GM21423 (cell line): ENCODE measurements at regions not wholly inside any gene's neighbourhood (a gene's known extent, or its start where the extent isn't known, plus 50 kb on each side); places are given as distances from the start of the nearest gene placed in this dataset.

Experiments
- ATAC-seq: cut with Tn5 transposase; IDR thresholded peaks from one replicate; pipeline ENCODE4 v1.9.1; 2021; ENCODE audit warnings: mild to moderate bottlenecking, moderate library complexity; ENCODE audit not compliant: unreplicated experiment

GRCh38 chr4:127155116-127155515, 477.6 kb upstream of the INTU start:
- no peak for ATAC-seq

GRCh38 chr4:127155555-127155954, 477.2 kb upstream of the INTU start:
- ATAC-seq: no peak

- ATAC-seq: no peak
Observed at GRCh38 chr4:127162741-127163140, 470.0 kb upstream of the INTU start.

GRCh38 chr4:127165971-127166370, 466.8 kb upstream of the INTU start:
- no peak for ATAC-seq

DNA sequence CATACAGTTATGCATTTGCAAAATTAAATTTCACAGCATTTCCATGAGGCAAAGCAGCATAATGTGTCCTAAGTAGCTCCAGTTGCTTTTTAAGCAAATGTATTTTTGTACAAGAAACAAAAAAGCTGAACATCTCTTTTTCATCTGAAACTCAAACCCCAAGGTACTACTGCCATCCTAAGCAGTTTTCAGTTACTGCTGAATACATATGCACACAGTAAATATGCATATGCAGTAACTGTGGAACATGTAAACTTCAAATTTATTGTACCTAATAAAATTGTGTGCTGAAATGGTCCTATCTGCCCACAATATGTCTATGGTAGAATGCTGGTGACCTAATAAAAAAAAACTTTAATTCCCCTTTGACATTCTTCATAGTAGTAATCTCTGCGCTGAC, 458.6 kb upstream of the INTU start:
- ATAC-seq: no peak

DNA sequence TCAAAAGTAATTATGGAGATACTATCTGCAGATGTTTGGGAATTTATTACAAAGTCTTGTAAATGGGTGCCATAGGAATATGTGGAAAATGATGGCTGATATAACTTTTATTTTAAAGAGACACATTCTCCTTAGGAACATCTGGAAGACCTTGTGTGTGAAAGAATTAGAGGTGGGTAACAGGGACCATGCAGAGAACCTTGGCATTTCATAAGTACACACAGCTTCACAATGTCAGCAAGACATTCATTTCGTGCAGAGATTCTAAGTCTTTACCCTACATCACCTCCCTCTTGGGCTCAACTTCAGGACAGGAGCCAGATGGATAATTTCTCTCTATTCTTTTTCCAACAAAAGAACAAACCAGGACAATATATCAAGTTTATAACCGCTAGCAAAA, 458.1 kb upstream of the INTU start:
- ATAC-seq: no peak

DNA sequence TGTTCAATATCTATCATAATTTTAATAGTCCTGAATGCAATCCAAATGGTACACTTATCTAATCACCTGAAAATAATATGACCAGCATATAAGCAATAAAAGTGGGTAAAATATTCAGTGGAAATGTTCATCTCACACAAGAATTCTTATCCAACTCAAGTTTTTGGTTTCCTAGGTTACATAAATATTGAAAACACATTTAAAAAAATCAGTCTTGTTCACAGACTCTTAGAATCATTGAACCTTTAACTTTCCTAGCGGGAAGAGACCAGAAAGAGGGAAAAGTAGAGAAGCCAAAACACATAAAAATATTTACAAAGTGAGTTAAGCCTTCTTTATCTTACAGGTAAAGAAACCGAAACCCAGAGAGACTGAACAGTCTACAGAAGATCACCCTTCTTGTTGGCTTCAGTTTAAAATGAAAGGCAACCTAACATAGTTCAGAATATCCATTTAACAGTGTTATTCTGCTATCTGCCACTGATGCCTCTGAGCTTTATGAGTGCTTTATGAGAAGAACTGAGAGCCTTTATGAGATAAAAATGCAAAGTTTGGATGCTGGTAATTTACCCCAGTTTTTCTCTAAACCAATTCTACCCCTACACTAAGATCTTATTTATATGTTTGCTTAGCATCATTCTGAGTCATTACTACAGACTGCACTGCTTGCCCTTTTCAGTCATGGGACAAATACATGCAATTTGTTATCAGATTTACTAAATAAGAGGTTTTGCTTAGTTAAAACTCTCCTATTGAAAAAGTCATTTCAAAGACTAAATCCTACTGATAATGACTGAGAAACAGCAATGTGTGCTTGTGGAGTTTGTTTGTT, 453.3 kb upstream of the INTU start:
- no peak for ATAC-seq

DNA sequence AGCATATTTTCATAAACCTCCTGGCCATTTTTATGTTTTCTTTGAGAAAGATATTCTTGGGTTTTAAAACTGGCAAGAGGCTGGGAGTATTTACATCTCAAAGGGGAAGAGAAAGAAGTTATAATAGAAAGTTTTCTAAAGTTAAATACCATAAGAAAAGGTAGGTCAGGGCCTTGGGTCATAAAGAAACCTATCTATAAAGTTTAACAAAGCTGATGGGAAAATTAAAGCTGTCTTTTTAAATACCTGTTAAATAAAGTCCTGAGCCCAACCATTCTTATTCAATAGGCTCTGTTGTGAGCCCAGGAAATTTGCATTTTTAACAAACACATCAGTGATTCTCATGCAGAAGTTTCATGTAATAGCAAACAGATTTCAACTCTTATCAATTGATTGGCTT, 451.8 kb upstream of the INTU start:
- no peak for ATAC-seq

- ATAC-seq: no peak
Observed at GRCh38 chr4:127182687-127183086, 450.1 kb upstream of the INTU start.

DNA sequence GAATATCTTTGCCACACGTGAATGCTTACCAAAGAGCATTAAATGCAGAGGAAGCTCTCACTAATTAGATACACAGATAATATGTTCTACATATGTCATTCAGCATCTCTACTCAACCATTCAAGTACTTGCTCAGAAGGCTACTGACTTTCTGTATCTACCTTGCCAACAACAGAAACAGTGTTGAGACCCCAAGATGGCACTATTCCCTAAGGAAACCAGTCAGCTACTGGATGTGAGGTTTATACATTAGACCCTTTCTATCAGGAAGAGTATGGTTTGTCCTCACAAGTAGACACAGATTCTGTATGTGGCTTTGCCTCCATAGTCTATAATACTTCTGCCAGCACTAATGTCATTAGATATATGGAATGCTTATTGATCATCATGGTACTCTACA, 443.9 kb upstream of the INTU start:
- ATAC-seq: no peak

DNA sequence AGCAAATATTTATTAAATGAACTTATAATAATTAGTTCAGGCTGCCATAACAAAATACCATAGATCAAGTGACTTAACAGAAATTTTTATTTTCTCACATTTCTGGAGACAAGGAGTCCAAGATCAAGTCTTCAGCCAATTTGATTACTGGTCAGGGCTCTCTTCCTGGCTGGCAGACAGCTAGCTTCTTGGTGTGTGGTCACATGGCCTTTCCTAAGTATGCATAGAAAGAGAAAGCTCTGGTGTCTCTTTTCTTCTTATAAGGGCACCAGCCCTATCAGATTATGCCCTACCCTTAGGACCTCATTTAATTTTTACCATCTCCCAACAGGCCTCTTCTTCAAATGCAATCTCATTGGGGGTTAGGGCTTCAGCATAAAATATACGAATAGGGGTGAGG, 438.5 kb upstream of the INTU start:
- ATAC-seq: no peak

- no peak for ATAC-seq
Observed at GRCh38 chr4:127196655-127197352, 436.0 kb upstream of the INTU start.

DNA sequence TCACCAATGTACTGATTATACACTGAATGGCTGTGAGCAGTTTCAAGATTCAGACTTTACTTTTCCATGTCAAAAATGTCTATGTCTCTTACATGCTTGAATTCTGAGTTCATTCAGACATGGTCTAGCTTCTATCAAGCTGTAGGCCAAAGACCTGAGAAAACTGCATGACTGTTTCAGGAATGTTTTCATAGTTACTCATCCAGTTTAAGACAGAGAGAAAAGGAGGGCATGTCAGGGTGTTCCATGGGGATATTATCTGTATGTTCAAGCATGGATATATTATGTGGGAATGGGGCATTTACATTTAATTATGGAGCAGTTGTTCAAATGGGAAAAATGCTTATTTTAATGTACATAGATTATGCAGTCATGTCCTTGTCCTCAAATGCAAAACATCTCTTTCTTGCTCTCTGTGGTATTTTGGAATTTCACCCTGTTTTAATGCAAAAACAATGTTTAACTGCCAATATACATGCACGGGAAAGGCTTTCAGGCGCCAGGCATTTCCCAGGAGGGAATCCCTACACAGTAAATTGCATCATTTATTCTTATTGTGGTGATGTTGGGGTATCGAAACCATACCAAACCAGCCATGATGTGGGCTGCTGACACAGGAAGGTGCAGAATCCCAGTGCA, 429.1 kb upstream of the INTU start:
- no peak for ATAC-seq

GRCh38 chr4:127204322-127204721, 428.4 kb upstream of the INTU start:
- no peak for ATAC-seq

DNA sequence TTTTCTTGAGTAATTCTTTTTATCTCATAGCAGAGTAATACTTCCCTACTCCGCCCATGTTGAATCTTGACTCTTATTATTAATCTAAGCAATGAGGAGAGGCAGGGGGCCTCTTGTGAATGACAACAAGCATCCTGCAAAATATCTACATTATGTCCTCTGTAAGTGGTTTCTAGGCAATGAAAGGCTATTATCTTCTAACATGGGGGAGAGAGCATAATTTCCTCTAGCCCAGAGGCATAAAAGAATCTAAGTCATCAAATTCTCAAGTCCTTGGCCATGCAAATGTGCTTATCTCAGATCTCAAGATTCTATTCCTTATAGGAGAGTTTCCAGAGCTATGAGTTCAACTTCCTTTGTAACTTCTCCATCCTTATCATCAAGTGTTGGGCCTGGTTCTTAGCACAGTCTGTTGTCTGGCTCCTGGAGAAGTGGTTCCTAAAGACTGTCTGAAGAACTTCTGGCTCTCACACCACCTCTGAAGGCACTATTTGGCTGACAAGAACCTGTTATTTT, 423.1 kb upstream of the INTU start:
- ATAC-seq: no peak

DNA sequence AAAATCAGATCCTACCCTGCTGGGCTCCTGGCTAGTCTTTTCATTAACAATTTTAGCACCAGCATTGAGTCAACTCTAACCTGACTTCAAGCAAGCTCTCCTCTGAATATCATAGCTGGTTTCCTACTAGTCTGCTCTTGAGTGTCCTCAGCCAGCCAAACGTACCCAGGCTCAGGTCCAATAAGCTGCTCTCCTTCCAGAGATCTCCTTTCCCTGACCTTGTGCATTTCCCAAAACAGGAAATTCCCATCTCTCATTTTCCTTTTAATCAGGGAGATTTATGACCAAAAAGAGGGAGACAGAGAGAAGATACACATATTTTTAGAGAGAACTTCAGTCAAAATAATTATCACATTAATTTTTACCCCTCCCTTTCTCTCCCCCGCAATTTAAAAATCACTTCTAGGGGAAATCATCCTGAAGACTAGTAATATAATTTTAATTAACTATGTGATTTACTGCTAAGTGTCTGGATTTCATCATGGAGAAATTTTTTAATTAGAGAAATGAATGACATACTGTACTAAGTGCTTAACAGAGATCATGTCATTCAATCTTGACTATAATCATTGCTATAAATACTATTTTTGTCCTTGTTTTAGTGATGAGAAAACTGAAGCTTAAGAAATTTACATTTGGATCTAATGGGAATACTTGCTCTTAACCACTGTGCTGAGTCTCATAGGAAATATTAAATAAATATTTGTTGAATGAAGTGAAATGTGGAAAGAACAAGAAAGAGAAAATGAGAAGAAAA, 421.7 kb upstream of the INTU start:
- no peak for ATAC-seq

- ATAC-seq: no peak
Observed at GRCh38 chr4:127211650-127212560, 420.9 kb upstream of the INTU start.

GRCh38 chr4:127212701-127213100, 420.1 kb upstream of the INTU start:
- ATAC-seq: no peak

DNA sequence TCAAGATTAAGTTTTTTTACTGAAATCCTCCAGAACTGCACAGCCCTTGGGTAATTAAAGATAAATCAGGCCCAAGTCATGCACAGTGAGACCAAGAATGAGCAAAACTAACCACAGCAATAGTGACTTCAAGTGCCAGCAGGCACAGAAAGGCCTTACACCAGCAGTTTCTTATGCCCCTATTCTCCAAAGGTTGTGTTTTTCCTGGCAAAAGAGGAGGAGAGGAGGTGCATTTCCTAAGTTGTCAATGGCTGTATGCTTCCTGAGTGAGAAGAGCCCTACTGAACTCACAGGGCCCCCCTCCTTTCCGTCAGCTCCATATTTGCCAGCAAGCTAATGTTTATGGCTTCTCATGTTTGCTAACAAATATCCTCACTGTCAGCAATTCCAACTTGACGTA, 418.7 kb upstream of the INTU start:
- ATAC-seq: no peak

DNA sequence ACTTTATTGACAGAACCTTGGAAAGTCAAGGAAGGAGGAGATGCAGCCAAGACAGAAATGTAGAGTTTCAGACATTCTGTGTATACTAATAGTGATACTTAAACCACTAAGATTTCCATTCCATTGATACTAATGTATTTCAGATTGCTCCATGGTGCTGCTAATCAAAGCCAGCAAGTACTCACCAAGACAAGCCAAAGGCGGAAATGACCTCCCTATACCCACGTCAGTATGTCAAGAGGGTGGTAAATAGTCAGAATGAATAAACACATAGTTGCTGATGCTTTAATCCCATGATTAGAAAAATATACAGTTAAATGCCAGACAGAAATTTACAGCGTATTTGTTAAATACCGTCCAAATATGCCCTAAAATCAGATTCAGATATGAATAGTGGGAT, 417.8 kb upstream of the INTU start:
- no peak for ATAC-seq
